Neural progenitor cell (in vitro differentiated cells): ENCODE measurements at regions not wholly inside any gene's neighbourhood (a gene's known extent, or its start where the extent isn't known, plus 50 kb on each side); places are given as distances from the start of the nearest gene placed in this dataset.

Experiments
- DNase-seq: peaks from one replicate; pipeline ENCODE4 v3.0.0-alpha.2; 2016; ENCODE audit warnings: low spot score
- H2AFZ ChIP-seq: fragments of 200-600 bp; sonication (generic); replicated peaks from 2 replicates; pipeline ENCODE4 v1.6.1; 2016; ENCODE audit warnings: antibody characterized with exemption
- H3F3A ChIP-seq: fragments of 200-600 bp; sonication (generic); 2 replicates; pipeline ENCODE4 v1.6.1; 2016; ENCODE audit warnings: antibody characterized with exemption, low read depth
- H3K27ac ChIP-seq: fragments of 200-600 bp; sonication (generic); 2 replicates; pipeline ENCODE4 v1.5.1; 2016; ENCODE audit warnings: mild to moderate bottlenecking
- H3K27me3 ChIP-seq: fragments of 200-600 bp; sonication (generic); 2 replicates; pipeline ENCODE4 v1.6.1; 2016; ENCODE audit warnings: mild to moderate bottlenecking, moderate library complexity
- H3K36me3 ChIP-seq: fragments of 200-600 bp; sonication (generic); 2 replicates; pipeline ENCODE4 v1.5.1; 2016
- H3K4me1 ChIP-seq: fragments of 200-600 bp; sonication (generic); 2 replicates; pipeline ENCODE4 v1.6.1; 2016; ENCODE audit warnings: mixed run types
- H3K4me2 ChIP-seq: fragments of 200-600 bp; sonication (generic); 2 replicates; pipeline ENCODE4 v1.6.1; 2016
- H3K4me3 ChIP-seq: fragments of 200-600 bp; sonication (generic); 2 replicates; pipeline ENCODE4 v1.5.1; 2016
- H3K79me2 ChIP-seq: fragments of 200-600 bp; sonication (generic); 2 replicates; pipeline ENCODE4 v1.6.1; 2016; ENCODE audit warnings: low read depth
- H3K9ac ChIP-seq: fragments of 200-600 bp; sonication (generic); 2 replicates; pipeline ENCODE4 v1.6.1; 2016
- H3K9me3 ChIP-seq: fragments of 200-600 bp; sonication (generic); 2 replicates; pipeline ENCODE4 v1.5.1; 2016; ENCODE audit warnings: low read depth
- H4K20me1 ChIP-seq: fragments of 200-600 bp; sonication (generic); 2 replicates; pipeline ENCODE4 v1.6.1; 2016; ENCODE audit warnings: low read depth
- H3K27ac Mint-ChIP-seq: 3 replicates; pipeline ENCODE4 v1.8.0; 2021; ENCODE audit warnings: mixed read lengths
- H3K27me3 Mint-ChIP-seq: 2 replicates; pipeline ENCODE4 v1.8.0; 2022; ENCODE audit warnings: low read depth, mild to moderate bottlenecking, inconsistent platforms, moderate library complexity, mixed read lengths; ENCODE audit not compliant: insufficient read depth
- H3K36me3 Mint-ChIP-seq: 3 replicates; pipeline ENCODE4 v1.8.0; 2021; ENCODE audit warnings: mixed read lengths
- H3K4me1 Mint-ChIP-seq: 3 replicates; pipeline ENCODE4 v1.8.0; 2021; ENCODE audit warnings: mixed read lengths
- H3K4me3 Mint-ChIP-seq: 3 replicates; pipeline ENCODE4 v1.8.0; 2021; ENCODE audit warnings: mild to moderate bottlenecking, moderate library complexity, mixed read lengths
- H3K9me3 Mint-ChIP-seq: 3 replicates; pipeline ENCODE4 v1.8.0; 2020; ENCODE audit warnings: mixed read lengths
- EZH2 ChIP-seq: fragments of 200-600 bp; sonication (generic); IDR thresholded peaks from 2 replicates; pipeline ENCODE4 v1.6.1; 2017; ENCODE audit warnings: antibody characterized with exemption, mild to moderate bottlenecking, moderate library complexity
- EZH2phosphoT487 ChIP-seq: fragments of 200-600 bp; sonication (generic); IDR thresholded peaks from 2 replicates; pipeline ENCODE4 v1.6.1; 2017; ENCODE audit warnings: antibody characterized with exemption
- TF ChIP-seq, protein P1 (sequence below): fragments of 200-600 bp; sonication (generic); IDR thresholded peaks from 2 replicates; pipeline ENCODE4 v1.5.1; 2017; ENCODE audit warnings: antibody characterized with exemption, mild to moderate bottlenecking

DNA sequence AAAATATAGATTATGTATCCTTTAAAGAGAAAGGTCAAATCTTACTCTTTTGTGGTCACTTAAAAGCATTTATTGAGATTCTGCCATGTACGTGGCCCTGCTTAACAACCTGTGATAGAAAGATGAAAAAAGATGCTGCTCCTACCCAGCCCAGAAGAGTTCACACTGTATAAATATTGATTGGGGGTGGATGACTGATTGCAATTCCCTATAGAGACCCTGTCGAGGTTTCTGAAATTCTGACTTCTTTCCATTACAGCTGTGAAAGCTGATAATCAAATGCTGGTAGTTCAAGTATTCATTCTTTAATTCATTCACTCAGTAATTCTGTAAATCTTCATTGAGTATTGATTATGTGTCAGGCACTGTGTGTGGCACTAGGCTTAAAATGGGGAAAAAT is 114.1 kb upstream of the CHL1 start:
- no peaks in the 10 kb centered on the region for H3K36me3 ChIP-seq
- no peaks in the 10 kb centered on the region for H4K20me1 ChIP-seq
- no peak overlapping the region for H2AFZ ChIP-seq
- Mint-ChIP-seq H3K4me1 (peaks cover 3% of the 10 kb centered on the region), H3K27me3 (no peaks in the 10 kb centered on the region), H3K9me3 (peaks cover 3% of the 10 kb centered on the region), H3K36me3 (no peaks in the 10 kb centered on the region), H3K27ac (no peak overlapping the region), H3K4me3 (no peak overlapping the region)
- H3K4me3 ChIP-seq: no peak overlapping the region
- no peaks in the 10 kb centered on the region for H3K27me3 ChIP-seq
- H3K4me2 ChIP-seq: no peak overlapping the region
- no peak overlapping the region for H3K27ac ChIP-seq
- H3K4me1 ChIP-seq: no peaks in the 10 kb centered on the region
- H3K9me3 ChIP-seq: no peaks in the 10 kb centered on the region
- TF ChIP-seq EZH2phosphoT487 (no peak), EZH2 (no peak)
- TF ChIP-seq, protein P1, sequence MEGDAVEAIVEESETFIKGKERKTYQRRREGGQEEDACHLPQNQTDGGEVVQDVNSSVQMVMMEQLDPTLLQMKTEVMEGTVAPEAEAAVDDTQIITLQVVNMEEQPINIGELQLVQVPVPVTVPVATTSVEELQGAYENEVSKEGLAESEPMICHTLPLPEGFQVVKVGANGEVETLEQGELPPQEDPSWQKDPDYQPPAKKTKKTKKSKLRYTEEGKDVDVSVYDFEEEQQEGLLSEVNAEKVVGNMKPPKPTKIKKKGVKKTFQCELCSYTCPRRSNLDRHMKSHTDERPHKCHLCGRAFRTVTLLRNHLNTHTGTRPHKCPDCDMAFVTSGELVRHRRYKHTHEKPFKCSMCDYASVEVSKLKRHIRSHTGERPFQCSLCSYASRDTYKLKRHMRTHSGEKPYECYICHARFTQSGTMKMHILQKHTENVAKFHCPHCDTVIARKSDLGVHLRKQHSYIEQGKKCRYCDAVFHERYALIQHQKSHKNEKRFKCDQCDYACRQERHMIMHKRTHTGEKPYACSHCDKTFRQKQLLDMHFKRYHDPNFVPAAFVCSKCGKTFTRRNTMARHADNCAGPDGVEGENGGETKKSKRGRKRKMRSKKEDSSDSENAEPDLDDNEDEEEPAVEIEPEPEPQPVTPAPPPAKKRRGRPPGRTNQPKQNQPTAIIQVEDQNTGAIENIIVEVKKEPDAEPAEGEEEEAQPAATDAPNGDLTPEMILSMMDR: no peak
- no peaks in the 10 kb centered on the region for H3F3A ChIP-seq
- no peak overlapping the region for H3K9ac ChIP-seq
- no peaks in the 10 kb centered on the region for H3K79me2 ChIP-seq
- no peak for DNase-seq

DNA sequence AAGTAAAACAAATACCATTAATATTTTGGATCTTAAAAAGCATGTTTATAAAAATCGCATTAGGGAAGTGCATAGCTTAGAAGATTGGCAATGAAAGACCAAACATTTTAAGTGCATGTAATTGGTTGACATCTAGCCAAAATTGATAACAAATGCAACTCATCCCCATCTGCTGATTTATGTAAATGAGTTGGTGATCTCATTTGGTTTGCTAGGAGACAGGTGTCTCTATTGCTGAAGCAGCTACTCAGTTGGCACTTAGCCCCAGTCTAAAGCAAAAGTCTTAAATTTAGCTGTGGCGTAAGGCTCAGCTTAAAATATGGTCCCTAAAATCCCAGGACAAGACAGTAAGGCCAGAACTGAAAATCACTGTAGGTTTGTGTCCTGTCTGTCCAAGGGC is 113.5 kb upstream of the CHL1 start:
- Histone ChIP-seq H4K20me1 (no peaks in the 10 kb centered on the region), H3K9ac (no peak overlapping the region), H3K27ac (no peak overlapping the region), H3K4me1 (no peaks in the 10 kb centered on the region), H3K4me3 (no peak overlapping the region), H3K9me3 (no peaks in the 10 kb centered on the region), H3K4me2 (no peak overlapping the region), H2AFZ (no peak overlapping the region), H3K27me3 (no peaks in the 10 kb centered on the region), H3F3A (no peaks in the 10 kb centered on the region), H3K79me2 (no peaks in the 10 kb centered on the region), H3K36me3 (no peaks in the 10 kb centered on the region)
- no peaks in the 10 kb centered on the region for H3K27me3 Mint-ChIP-seq
- no peak overlapping the region for H3K4me3 Mint-ChIP-seq
- peaks cover 3% of the 10 kb centered on the region for H3K4me1 Mint-ChIP-seq
- H3K9me3 Mint-ChIP-seq: peaks cover 3% of the 10 kb centered on the region
- DNase-seq: no peak
- TF ChIP-seq EZH2 (no peak), EZH2phosphoT487 (no peak)
- TF ChIP-seq, protein P1: no peak
- no peaks in the 10 kb centered on the region for H3K36me3 Mint-ChIP-seq
- no peak overlapping the region for H3K27ac Mint-ChIP-seq

DNA sequence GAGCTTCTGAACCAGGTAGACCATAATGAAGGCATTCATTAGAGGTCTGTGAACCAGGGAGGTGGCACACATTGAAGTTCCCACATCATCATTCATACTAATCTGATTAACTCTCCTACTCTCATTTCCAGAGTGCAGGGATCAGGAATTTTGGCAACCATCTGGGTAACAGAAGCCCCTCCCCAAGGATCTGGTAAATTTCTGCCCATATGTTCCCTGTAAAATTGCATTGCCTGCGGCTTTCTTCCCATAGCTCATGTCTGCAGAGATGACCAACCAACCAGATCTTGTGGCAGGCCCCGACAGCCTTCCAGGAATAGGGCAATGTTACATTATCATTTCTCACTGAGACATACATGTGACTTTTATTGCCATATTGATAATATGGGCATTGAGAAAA is 111.4 kb upstream of the CHL1 start:
- H3K79me2 ChIP-seq: no peaks in the 10 kb centered on the region
- Mint-ChIP-seq H3K27me3 (no peaks in the 10 kb centered on the region), H3K9me3 (peaks cover 3% of the 10 kb centered on the region), H3K36me3 (no peaks in the 10 kb centered on the region), H3K4me3 (no peak overlapping the region), H3K27ac (no peak overlapping the region), H3K4me1 (no peaks in the 10 kb centered on the region)
- TF ChIP-seq EZH2phosphoT487 (no peak), EZH2 (no peak)
- TF ChIP-seq, protein P1: no peak
- no peaks in the 10 kb centered on the region for H3K4me1 ChIP-seq
- no peaks in the 10 kb centered on the region for H3F3A ChIP-seq
- no peak overlapping the region for H3K27ac ChIP-seq
- no peaks in the 10 kb centered on the region for H3K36me3 ChIP-seq
- no peak overlapping the region for H3K4me2 ChIP-seq
- no peak overlapping the region for H2AFZ ChIP-seq
- H4K20me1 ChIP-seq: no peaks in the 10 kb centered on the region
- H3K9ac ChIP-seq: no peak overlapping the region
- H3K27me3 ChIP-seq: no peaks in the 10 kb centered on the region
- DNase-seq: no peak
- H3K9me3 ChIP-seq: no peaks in the 10 kb centered on the region
- H3K4me3 ChIP-seq: no peak overlapping the region

DNA sequence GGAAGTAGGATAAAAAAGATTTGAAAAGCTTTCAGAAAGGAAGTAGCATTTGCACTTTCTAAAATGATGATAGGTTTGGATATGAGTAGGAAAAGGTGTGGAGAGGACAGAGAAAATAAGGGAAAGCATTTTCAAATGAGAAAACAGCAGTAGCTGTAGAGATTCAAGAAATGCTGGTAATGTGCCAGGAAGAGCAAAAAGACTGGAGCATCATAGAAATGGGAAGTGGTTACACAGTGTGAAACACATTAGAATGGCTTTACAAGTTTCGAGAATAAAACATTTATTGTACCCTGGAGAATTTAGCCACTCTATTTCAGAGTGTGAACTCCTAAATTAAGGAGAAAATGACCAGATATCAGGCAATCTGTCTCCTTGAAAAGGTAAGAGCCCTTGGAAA is 108.3 kb upstream of the CHL1 start:
- Mint-ChIP-seq H3K9me3 (no peaks in the 10 kb centered on the region), H3K4me1 (no peaks in the 10 kb centered on the region), H3K27ac (no peak overlapping the region), H3K4me3 (no peak overlapping the region), H3K36me3 (no peaks in the 10 kb centered on the region), H3K27me3 (no peaks in the 10 kb centered on the region)
- TF ChIP-seq EZH2 (no peak), EZH2phosphoT487 (no peak)
- TF ChIP-seq, protein P1: no peak
- Histone ChIP-seq H3K4me3 (no peak overlapping the region), H3K27me3 (no peaks in the 10 kb centered on the region), H3K4me2 (no peak overlapping the region), H3F3A (no peaks in the 10 kb centered on the region), H3K4me1 (peaks cover 2% of the 10 kb centered on the region), H2AFZ (no peak overlapping the region), H4K20me1 (no peaks in the 10 kb centered on the region), H3K27ac (no peak overlapping the region), H3K79me2 (no peaks in the 10 kb centered on the region), H3K9ac (no peak overlapping the region), H3K36me3 (no peaks in the 10 kb centered on the region), H3K9me3 (no peaks in the 10 kb centered on the region)
- DNase-seq: no peak
